Stimulated activated CD4-positive, alpha-beta T cell treated with anti-CD3 and anti-CD28 coated beads, Interleukin-2, amount 100 ng/mL, for 48 hours (primary cell): ENCODE measurements at regions not wholly inside any gene's neighbourhood (a gene's known extent, or its start where the extent isn't known, plus 50 kb on each side); places are given as distances from the start of the nearest gene placed in this dataset.

Experiments used
- DNase-seq, 2 donors: peaks; one replicate each; pipeline ENCODE4 v3.0.0-alpha.2; 2020

DNA sequence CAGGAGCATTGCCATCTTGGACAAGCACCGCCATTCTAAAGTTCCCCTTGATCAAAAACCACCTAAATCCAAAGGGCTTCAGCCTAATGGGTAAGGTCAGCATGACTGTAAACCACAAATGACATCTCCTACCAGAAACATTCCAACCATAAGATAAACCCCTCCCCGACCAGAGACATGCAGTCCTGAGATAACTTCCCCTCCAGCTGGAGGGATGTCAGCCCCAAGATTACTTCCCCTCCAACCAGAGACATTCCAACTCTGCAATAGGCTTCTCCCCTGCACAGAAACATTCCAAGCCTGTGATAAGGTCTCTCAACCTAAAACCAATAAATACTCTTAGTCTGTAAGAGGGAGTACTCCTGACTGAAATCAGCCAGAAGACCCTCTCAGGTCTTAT lies 62.7 kb upstream of the DNAJC19 start:
- no peak for DNase-seq

- DNase-seq = no peak
Measured at GRCh38 chr3:181050738-181051137, 61.2 kb upstream of the DNAJC19 start.

DNA sequence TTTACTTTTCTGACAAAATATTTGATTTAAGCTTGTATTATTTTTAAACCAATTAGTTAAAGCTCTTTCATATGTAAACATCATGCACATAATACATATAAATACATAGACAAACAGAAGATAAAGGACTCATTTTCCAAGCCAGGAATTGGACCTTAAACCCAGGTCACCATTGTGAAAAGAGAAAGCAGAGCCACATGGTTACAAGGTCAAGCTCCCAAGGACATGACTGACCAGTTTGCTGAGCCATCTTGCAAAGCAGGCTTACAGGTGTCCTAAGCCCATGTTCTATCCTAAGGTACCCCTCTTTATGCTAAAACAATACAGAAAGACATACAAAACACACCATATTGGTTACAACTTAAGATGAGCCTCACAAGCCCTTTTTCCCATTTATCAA lies 50.5 kb upstream of the DNAJC19 start:
- no peak for DNase-seq
